Heart left ventricle (tissue), 16 donors: ENCODE measurements at regions not wholly inside any gene's neighbourhood (a gene's known extent, or its start where the extent isn't known, plus 50 kb on each side); places are given as distances from the start of the nearest gene placed in this dataset.

Experiments
- ATAC-seq, 4 donors: fragments of 200-7000 bp; cut with Tn5 transposase; one replicate each; pipeline ENCODE4 v1.9.1; 2020 to 2022; ENCODE audit warnings: moderate library complexity in 4 of 4, mild to moderate bottlenecking in 3 of 4, moderate number of reproducible peaks in 1 of 4
- DNase-seq, 5 donors: peaks; one replicate each; pipeline ENCODE4 v3.0.0-alpha.2; 2020
- H3K27ac ChIP-seq, 12 donors: fragments of 200-600 bp; sonication (generic) in 4 of 12; one replicate each; pipeline versions ENCODE4 v1.5.0 to v1.8.0; 2016 to 2022; ENCODE audit warnings: mild to moderate bottlenecking in 2 of 12
- H3K27me3 ChIP-seq, 9 donors: fragments of 200-600 bp; sonication (generic) in 2 of 9; one replicate each; pipeline versions ENCODE4 v1.5.1 to v1.8.0; 2016 to 2022; ENCODE audit warnings: mild to moderate bottlenecking in 3 of 9
- H3K36me3 ChIP-seq, 9 donors: fragments of 200-600 bp; sonication (generic) in 2 of 9; one replicate each; pipeline versions ENCODE4 v1.5.0 to v1.8.0; 2018 to 2022; ENCODE audit warnings: mild to moderate bottlenecking in 2 of 9
- H3K4me1 ChIP-seq, 12 donors: fragments of 200-600 bp; sonication (generic) in 4 of 12; one replicate each; pipeline versions ENCODE4 v1.5.0 to v1.8.0; 2016 to 2022; ENCODE audit warnings: mild to moderate bottlenecking in 3 of 12
- H3K4me3 ChIP-seq, 12 donors: fragments of 200-600 bp; sonication (generic) in 4 of 12; one replicate each; pipeline versions ENCODE4 v1.5.0 to v1.8.0; 2017 to 2022; ENCODE audit warnings: mild to moderate bottlenecking in 9 of 12, moderate library complexity in 4 of 12
- H3K9me3 ChIP-seq, 12 donors: fragments of 200-600 bp; sonication (generic) in 4 of 12; one replicate each; pipeline versions ENCODE4 v1.5.0 to v1.8.0; 2016 to 2022; ENCODE audit warnings: mild to moderate bottlenecking in 1 of 12
- CTCF ChIP-seq, 12 donors: fragments of 200-600 bp; sonication (generic) in 4 of 12; IDR thresholded peaks; one replicate each; pipeline versions ENCODE4 v1.5.0 to v1.8.0; 2018 to 2022; ENCODE audit warnings: antibody characterized with exemption in 12 of 12, mild to moderate bottlenecking in 5 of 12
- POLR2A ChIP-seq, 2 donors: fragments of 450-650 bp; IDR thresholded peaks; one replicate each; pipeline ENCODE4 v1.6.1; 2017; ENCODE audit warnings: antibody characterized with exemption in 2 of 2, mild to moderate bottlenecking in 2 of 2, moderate library complexity in 2 of 2
- WGBS, 4 donors: extraction: QIAGEN DNeasy Blood & Tissue Kit in 2 of 4; methylation state at CpG; one replicate each; pipeline versions ENCODE4 v1.1.5 to v1.1.7; 2013 to 2018; 5-methylcytosine and 5-hydroxymethylcytosine counted together
- intact Hi-C, 10 donors: fragments of 100-400 bp; cut with DNase I; formaldehyde crosslinking; loops; one replicate each; pipeline versions ENCODE4 v1.11.1 to v1.14.2; 2022
- donor health status: ischemic (EF 13 %, LVEDD 7.1; RV severe dilation, severe dysfunction).
- donor health status: healthy with polysubstance abuse.
- donor health status: DM: no; HTN: yes; CAD: no.
- donor health status: DM: no; HTN: no; CAD: no.
- donor health status: ischemic (EF 25% LVEDD 6.9; RV normal size, moderate dysfunction).
- donor health status: ischemic (EF 25% LVEDD 5.7; RV mildly dilated, moderate dysfunction).
- donor health status: healthy.
- donor health status: DM: yes; HTN: yes; CAD: no.
- donor health status: ischemic (EF 35%, LVEDD 5.7; RV mildly dilated, moderate dysfunction).
- donor health status: nonischemic (EF 11% LVEDD 7.7; RV severe dilation, severe dysfunction).
- donor health status: DM: yes; HTN: yes; CAD: no.
- donor health status: PGD.
- donor health status: ischemic (EF 29% LVEDD 5.4; RV normal size, mild dysfunction).
- donor health status: nonischemic (EF 23%, LVEDD 6.1; RV moderate dilation, normal function).

GRCh38 chrX:150240643-150240970 is 122.5 kb upstream of the MAMLD1 start:
- WGBS, 4 donors, result 69 to 95% (median 91%) methylated on average over 5 of the region's 5 CpGs
- H3K27ac ChIP-seq, result no peak overlapping the region
- TF ChIP-seq CTCF (IDR thresholded peaks at IDR 0.05) (no peak), POLR2A (IDR thresholded peaks at IDR 0.05) (no peak)
- no peaks in the 10 kb centered on the region for H3K27me3 ChIP-seq
- no peak overlapping the region for H3K4me3 ChIP-seq
- ATAC-seq, result no peak
- no peaks in the 10 kb centered on the region for H3K36me3 ChIP-seq
- DNase-seq, result no peak
- H3K9me3 ChIP-seq, result peaks cover 0 to under 1% (median 0%) of the 10 kb centered on the region in 12 donors
- H3K4me1 ChIP-seq, result no peaks in the 10 kb centered on the region
- intact Hi-C loops, result no loop called here

- H3K27me3 ChIP-seq, result peaks cover 0 to 4% (median 0%) of the 10 kb centered on the region in 9 donors
- no peaks in the 10 kb centered on the region for H3K9me3 ChIP-seq
- intact Hi-C loops, result no loop called here
- no peaks in the 10 kb centered on the region for H3K36me3 ChIP-seq
- H3K4me1 ChIP-seq, result no peaks in the 10 kb centered on the region
- ATAC-seq, result no peak
- no peak overlapping the region for H3K27ac ChIP-seq
- WGBS, 4 donors, result 71 to 87% (median 74%) methylated on average over 6 to 7 of the region's 7 CpGs
- no peak for TF ChIP-seq POLR2A (IDR thresholded peaks at IDR 0.05)
- no peak for TF ChIP-seq CTCF (IDR thresholded peaks at IDR 0.05)
- no peak overlapping the region for H3K4me3 ChIP-seq
- no peak for DNase-seq
Measured at GRCh38 chrX:150253959-150254620, 109.0 kb upstream of the MAMLD1 start.

GRCh38 chrX:150254909-150255308 is 108.2 kb upstream of the MAMLD1 start:
- H3K27me3 ChIP-seq, result peaks cover 0 to 4% (median 0%) of the 10 kb centered on the region in 9 donors
- no peak for ATAC-seq
- no peaks in the 10 kb centered on the region for H3K36me3 ChIP-seq
- no peak overlapping the region for H3K4me3 ChIP-seq
- no peaks in the 10 kb centered on the region for H3K9me3 ChIP-seq
- no peaks in the 10 kb centered on the region for H3K4me1 ChIP-seq
- TF ChIP-seq POLR2A (IDR thresholded peaks at IDR 0.05) (no peak), CTCF (IDR thresholded peaks at IDR 0.05) (no peak)
- intact Hi-C loops, result no loop called here
- 70 to 91% (median 82%) methylated on average over 2 to 3 of the region's 3 CpGs for WGBS, 4 donors
- no peak for DNase-seq
- no peak overlapping the region for H3K27ac ChIP-seq

DNA sequence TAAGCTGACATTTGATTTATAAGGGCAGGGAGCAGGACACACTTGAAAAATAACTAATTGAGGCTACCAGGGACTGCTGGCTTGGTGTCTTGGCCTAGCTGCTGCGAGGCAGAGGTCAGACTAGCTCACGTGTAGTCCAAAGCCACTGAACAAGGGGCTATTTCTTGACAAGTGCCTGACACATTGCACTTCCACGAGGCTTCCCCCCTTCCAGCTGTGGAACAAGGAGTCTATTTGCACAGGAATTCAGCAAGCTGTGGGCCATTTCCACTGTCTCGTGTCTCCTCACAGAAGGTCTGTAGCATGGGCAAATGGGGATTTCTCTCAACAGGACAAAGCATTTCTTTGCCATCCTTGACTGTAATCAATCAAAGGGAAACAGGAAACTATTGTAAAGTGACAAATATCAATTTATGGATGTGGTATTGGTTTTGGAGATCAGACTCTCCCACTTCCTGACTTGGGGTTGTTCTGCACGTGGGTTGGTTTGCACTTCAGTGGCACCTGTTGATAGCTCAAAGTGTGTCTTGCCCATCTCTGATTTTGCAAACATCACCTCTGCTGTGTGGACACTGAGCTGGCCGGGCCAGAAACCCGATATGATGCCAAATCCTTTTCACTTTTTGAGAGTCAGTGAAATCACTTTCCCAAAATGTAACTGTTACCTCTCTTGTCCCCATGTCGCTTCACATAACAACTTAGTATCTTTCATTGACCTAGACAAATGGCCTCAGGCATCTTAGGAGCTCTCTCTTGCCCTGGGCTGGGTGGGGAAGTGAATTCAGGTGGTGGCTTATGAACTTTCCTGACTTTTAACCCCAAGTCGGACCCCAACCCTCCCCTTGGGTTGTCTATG is 107.4 kb upstream of the MAMLD1 start:
- Histone ChIP-seq H3K27me3 (peaks cover 0 to 4% (median 0%) of the 10 kb centered on the region in 9 donors), H3K9me3 (no peaks in the 10 kb centered on the region), H3K4me1 (no peaks in the 10 kb centered on the region), H3K4me3 (no peak overlapping the region), H3K27ac (no peak overlapping the region), H3K36me3 (no peaks in the 10 kb centered on the region)
- ATAC-seq (peak in 2 of 4 donors; percentile 58 to 69), DNase-seq (no peak)
- no peak for TF ChIP-seq POLR2A (IDR thresholded peaks at IDR 0.05)
- no peak for TF ChIP-seq CTCF (IDR thresholded peaks at IDR 0.05)
- WGBS, 4 donors, result 50 to 72% (median 60%) methylated on average over 9 of the region's 9 CpGs
- intact Hi-C loops, result no loop called here
